CD4-positive, alpha-beta T cell treated with Interleukin-6 for 4 hours (primary cell): ENCODE measurements at regions not wholly inside any gene's neighbourhood (a gene's known extent, or its start where the extent isn't known, plus 50 kb on each side); places are given as distances from the start of the nearest gene placed in this dataset.
"Not testable (repeated sequence)": the region's sequence is repeated elsewhere in the genome, so short reads cannot be mapped to it uniquely, and the experiment has no call there.

Source experiments
- DNase-seq: peaks from one replicate; pipeline ENCODE4 v3.0.0-alpha.2; 2020; ENCODE audit warnings: mixed read lengths

GRCh38 chr2:104979786-104980185 lies 58.1 kb upstream of the MRPS9 start:
- not testable (repeated sequence) for DNase-seq

- DNase-seq, result no peak
Measured at GRCh38 chr2:104982111-104982510, 55.8 kb upstream of the MRPS9 start.
